GM18907 (cell line): ENCODE measurements at regions not wholly inside any gene's neighbourhood (a gene's known extent, or its start where the extent isn't known, plus 50 kb on each side); places are given as distances from the start of the nearest gene placed in this dataset.

Source experiments
- ATAC-seq: cut with Tn5 transposase; IDR thresholded peaks from one replicate; pipeline ENCODE4 v1.9.1; 2021; ENCODE audit warnings: mild to moderate bottlenecking, moderate library complexity; ENCODE audit not compliant: unreplicated experiment

- no peak for ATAC-seq
Observed at GRCh38 chr6:144989319-144990107, 704.4 kb downstream of the UTRN start.

- ATAC-seq, result no peak
Observed at GRCh38 chr6:144990784-144991183, 705.6 kb downstream of the UTRN start.

GRCh38 chr6:144993870-144994269, 708.7 kb downstream of the UTRN start:
- no peak for ATAC-seq

GRCh38 chr6:144997996-144998395, 712.9 kb downstream of the UTRN start:
- ATAC-seq, result no peak

GRCh38 chr6:144999127-144999526, 714.0 kb downstream of the UTRN start:
- ATAC-seq, result no peak

- no peak for ATAC-seq
Observed at GRCh38 chr6:145003145-145003544, 718.0 kb downstream of the UTRN start.

GRCh38 chr6:145006914-145007313, 721.8 kb downstream of the UTRN start:
- no peak for ATAC-seq

- ATAC-seq, result no peak
Observed at GRCh38 chr6:145008715-145009114, 723.6 kb downstream of the UTRN start.

- no peak for ATAC-seq
Observed at GRCh38 chr6:145009711-145010110, 724.6 kb downstream of the UTRN start.

GRCh38 chr6:145012039-145012662, 723.2 kb downstream of the EPM2A start:
- ATAC-seq, result no peak

- peak; percentile 99 for ATAC-seq
Observed at GRCh38 chr6:145015739-145016558, 719.4 kb downstream of the EPM2A start.

- ATAC-seq, result no peak
Observed at GRCh38 chr6:145017051-145017450, 718.3 kb downstream of the EPM2A start.

- no peak for ATAC-seq
Observed at GRCh38 chr6:145017516-145017915, 717.8 kb downstream of the EPM2A start.

GRCh38 chr6:145018027-145018426, 717.3 kb downstream of the EPM2A start:
- ATAC-seq, result no peak

GRCh38 chr6:145020114-145020513, 715.2 kb downstream of the EPM2A start:
- no peak for ATAC-seq

GRCh38 chr6:145020543-145020942, 714.8 kb downstream of the EPM2A start:
- ATAC-seq, result no peak

GRCh38 chr6:145022199-145022796, 713.0 kb downstream of the EPM2A start:
- no peak for ATAC-seq

GRCh38 chr6:145023116-145023726, 712.1 kb downstream of the EPM2A start:
- ATAC-seq, result no peak

- no peak for ATAC-seq
Observed at GRCh38 chr6:145025488-145025887, 709.8 kb downstream of the EPM2A start.

- no peak for ATAC-seq
Observed at GRCh38 chr6:145026267-145026679, 709.0 kb downstream of the EPM2A start.
